ENCODE measurements at regions not wholly inside any gene's neighbourhood (a gene's known extent, or its start where the extent isn't known, plus 50 kb on each side); places are given as distances from the start of the nearest gene placed in this dataset.

GRCh38 chr13:44096901-44097300 is 217.2 kb downstream of the LACC1 start:
- no peak for DNase-seq (ENCODE audit: low read depth)

- DNase-seq (ENCODE audit: low read depth) = no peak
These were observed 218.9 kb downstream of the LACC1 start for GRCh38 chr13:44098559-44098958.

GRCh38 chr13:44101347-44102083 is 221.8 kb downstream of the LACC1 start:
- no peak for DNase-seq (ENCODE audit: low read depth)

GRCh38 chr13:44103429-44104196 is 223.9 kb downstream of the LACC1 start:
- DNase-seq (ENCODE audit: low read depth) = no peak

- no peak for DNase-seq (ENCODE audit: low read depth)
These were observed 224.4 kb downstream of the LACC1 start for GRCh38 chr13:44104197-44104490.

GRCh38 chr13:44104969-44105368 is 225.3 kb downstream of the LACC1 start:
- DNase-seq (ENCODE audit: low read depth) = no peak

GRCh38 chr13:44106266-44107152 is 226.8 kb downstream of the LACC1 start:
- no peak for DNase-seq (ENCODE audit: low read depth)

GRCh38 chr13:44107357-44108121 is 227.8 kb downstream of the LACC1 start:
- no peak for DNase-seq (ENCODE audit: low read depth)

- no peak for DNase-seq (ENCODE audit: low read depth)
These were observed 228.7 kb downstream of the LACC1 start for GRCh38 chr13:44108331-44108858.

- no peak for DNase-seq (ENCODE audit: low read depth)
These were observed 230.5 kb downstream of the LACC1 start for GRCh38 chr13:44110091-44110621.

- no peak for DNase-seq (ENCODE audit: low read depth)
These were observed 232.0 kb downstream of the LACC1 start for GRCh38 chr13:44111701-44112100.

- no peak for DNase-seq (ENCODE audit: low read depth)
These were observed 233.1 kb downstream of the LACC1 start for GRCh38 chr13:44112700-44113329.

GRCh38 chr13:44116562-44117332 is 237.0 kb downstream of the LACC1 start:
- no peak for DNase-seq (ENCODE audit: low read depth)

- DNase-seq (ENCODE audit: low read depth) = no peak
These were observed 237.6 kb downstream of the LACC1 start for GRCh38 chr13:44117351-44117750.

- no peak for DNase-seq (ENCODE audit: low read depth)
These were observed 238.1 kb downstream of the LACC1 start for GRCh38 chr13:44117816-44118215.

GRCh38 chr13:44118881-44119280 is 239.2 kb downstream of the LACC1 start:
- no peak for DNase-seq (ENCODE audit: low read depth)

GRCh38 chr13:44120043-44120442 is 240.3 kb downstream of the LACC1 start:
- DNase-seq (ENCODE audit: low read depth) = no peak

GRCh38 chr13:44120849-44121755 is 241.4 kb downstream of the LACC1 start:
- DNase-seq (ENCODE audit: low read depth) = no peak

- no peak for DNase-seq (ENCODE audit: low read depth)
These were observed 244.6 kb downstream of the LACC1 start for GRCh38 chr13:44124352-44124751.
